AG09309 (cell line): ENCODE measurements at regions not wholly inside any gene's neighbourhood (a gene's known extent, or its start where the extent isn't known, plus 50 kb on each side); places are given as distances from the start of the nearest gene placed in this dataset.

Source experiments
- DNase-seq: peaks from one replicate; pipeline ENCODE4 v3.0.0-alpha.2; 2010; ENCODE audit warnings: low read depth
- H3K4me3 ChIP-seq: 2 replicates; pipeline ENCODE4 v1.5.1; 2011; ENCODE audit warnings: mild to moderate bottlenecking, low read depth, low read length, moderate library complexity; ENCODE audit not compliant: control insufficient read depth
- TF ChIP-seq, protein P1 (sequence below): IDR thresholded peaks from 2 replicates; pipeline ENCODE4 v1.5.1; 2011; ENCODE audit warnings: mild to moderate bottlenecking, low read depth, low read length, inconsistent platforms; ENCODE audit not compliant: insufficient read depth, control insufficient read depth; ENCODE audit errors: missing control alignments

DNA sequence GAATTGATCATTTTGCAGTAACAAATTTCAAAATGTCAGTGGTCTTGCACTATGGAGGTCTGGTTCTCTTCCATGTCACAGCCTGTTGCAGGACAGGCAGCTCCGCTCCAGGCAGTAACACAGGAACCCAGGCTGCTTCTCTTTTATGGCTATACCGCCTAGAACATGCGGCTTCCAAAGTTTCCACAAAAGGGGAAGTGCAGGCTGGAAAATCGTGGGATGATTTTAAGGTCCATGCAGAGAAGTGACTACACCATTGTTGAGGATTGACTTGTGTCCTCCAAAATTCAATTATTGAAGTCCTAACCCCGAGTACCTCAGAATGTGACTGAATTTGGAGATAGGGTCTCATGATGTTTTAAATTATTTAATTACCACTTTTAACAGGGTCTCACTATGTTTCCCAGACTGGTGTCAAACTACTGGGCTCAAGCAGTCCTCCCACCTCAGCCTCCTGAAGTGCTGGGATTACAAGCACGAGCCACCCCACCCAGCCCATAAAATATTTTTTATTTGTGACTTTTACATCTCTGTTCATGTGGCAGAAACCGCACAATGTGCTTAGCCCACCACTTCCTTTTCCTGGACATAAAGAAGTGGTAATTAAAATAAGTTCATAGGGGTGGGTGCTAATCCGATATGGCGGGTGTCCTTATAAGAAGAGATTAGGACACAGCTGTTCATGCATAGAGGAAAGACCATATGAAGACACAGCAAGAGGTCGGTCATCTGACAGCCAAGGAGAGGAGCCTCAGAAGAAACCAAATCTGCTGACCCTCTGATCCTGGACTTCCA, 279.2 kb upstream of the RPL38 start:
- TF ChIP-seq, protein P1, sequence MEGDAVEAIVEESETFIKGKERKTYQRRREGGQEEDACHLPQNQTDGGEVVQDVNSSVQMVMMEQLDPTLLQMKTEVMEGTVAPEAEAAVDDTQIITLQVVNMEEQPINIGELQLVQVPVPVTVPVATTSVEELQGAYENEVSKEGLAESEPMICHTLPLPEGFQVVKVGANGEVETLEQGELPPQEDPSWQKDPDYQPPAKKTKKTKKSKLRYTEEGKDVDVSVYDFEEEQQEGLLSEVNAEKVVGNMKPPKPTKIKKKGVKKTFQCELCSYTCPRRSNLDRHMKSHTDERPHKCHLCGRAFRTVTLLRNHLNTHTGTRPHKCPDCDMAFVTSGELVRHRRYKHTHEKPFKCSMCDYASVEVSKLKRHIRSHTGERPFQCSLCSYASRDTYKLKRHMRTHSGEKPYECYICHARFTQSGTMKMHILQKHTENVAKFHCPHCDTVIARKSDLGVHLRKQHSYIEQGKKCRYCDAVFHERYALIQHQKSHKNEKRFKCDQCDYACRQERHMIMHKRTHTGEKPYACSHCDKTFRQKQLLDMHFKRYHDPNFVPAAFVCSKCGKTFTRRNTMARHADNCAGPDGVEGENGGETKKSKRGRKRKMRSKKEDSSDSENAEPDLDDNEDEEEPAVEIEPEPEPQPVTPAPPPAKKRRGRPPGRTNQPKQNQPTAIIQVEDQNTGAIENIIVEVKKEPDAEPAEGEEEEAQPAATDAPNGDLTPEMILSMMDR: no peak
- DNase-seq: no peak
- H3K4me3 ChIP-seq: no peak overlapping the region

- TF ChIP-seq, protein P1: no peak
- no peak for DNase-seq
- no peak overlapping the region for H3K4me3 ChIP-seq
Observed at GRCh38 chr17:73924909-73925186, 278.6 kb upstream of the RPL38 start.

DNA sequence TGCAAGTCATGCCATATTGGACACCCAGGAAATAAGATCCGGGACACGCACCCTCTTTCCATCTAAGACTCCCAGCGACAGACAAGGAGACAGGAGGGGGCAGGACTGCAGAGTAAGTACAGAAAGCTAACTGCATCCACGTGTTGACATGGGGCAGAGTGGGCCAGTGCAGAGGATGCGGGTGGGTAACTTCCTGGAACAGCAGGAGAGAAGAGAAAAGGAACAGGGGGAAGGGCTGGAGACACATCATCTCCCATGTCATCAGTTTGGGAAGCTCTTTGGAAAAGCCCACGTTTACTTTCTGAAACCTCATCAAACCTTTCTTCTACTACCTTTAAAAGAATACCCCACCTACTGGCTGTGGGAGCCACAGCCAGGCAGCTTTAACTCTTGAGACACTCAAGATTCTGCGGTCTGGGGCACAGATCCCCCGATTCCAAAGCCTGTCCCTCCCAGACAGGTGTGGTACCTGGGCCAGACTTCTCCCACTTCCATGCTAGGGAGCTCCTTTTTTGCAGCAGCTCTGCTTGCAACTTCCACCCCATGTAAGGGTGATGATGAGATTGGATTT, 273.5 kb upstream of the RPL38 start:
- no peak overlapping the region for H3K4me3 ChIP-seq
- TF ChIP-seq, protein P1: no peak
- no peak for DNase-seq

DNA sequence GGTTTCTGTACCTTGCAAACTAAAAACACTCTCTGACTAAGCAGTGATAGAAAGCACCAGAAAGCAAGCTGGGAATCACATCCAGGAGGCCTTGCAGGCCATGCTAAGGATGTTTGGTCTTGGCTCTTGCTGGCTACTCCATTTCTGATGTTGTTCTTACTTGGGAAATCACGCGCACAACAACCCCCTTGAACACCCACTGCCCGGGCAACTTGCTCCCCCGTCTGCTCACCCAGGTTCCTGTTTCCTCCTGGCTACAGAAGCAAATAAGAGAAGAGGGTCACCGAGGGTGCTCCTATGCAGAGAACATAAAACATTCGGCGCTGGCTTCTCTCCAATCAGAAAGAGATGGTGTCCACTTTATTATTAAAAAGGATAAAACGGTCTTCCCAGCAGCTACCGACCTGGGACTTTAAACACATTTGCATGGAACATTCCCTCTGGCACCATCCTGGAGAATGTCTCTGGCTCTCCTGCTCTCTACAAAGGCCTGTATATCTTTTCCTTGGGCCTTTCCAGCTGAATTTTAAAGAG, 271.2 kb upstream of the RPL38 start:
- TF ChIP-seq, protein P1: no peak
- no peak overlapping the region for H3K4me3 ChIP-seq
- no peak for DNase-seq

GRCh38 chr17:73933164-73933766, 270.2 kb upstream of the RPL38 start:
- no peak overlapping the region for H3K4me3 ChIP-seq
- TF ChIP-seq, protein P1: no peak
- DNase-seq: no peak

DNA sequence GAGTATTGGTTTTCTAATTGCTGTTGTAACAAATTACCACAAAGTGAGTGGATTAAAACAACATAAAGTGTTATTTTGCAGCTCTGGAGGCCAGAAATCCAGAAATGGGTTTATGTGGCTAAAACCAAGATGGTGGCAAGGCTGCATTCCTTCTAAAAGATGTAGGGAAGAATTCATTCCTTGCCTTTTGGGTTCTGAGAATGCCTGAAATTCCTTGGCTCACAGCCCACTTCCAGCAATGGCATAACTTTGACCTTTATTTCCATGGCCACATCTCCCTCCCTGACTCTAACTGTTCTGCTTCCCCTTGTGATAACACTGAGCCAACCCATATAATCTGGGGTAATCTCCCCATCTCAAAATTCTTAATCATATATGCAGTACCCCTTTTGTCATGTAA, 269.6 kb upstream of the RPL38 start:
- TF ChIP-seq, protein P1: no peak
- no peak for DNase-seq
- no peak overlapping the region for H3K4me3 ChIP-seq
